ENCODE measurements at regions not wholly inside any gene's neighbourhood (a gene's known extent, or its start where the extent isn't known, plus 50 kb on each side); places are given as distances from the start of the nearest gene placed in this dataset.
"Not testable (repeated sequence)": the region's sequence is repeated elsewhere in the genome, so short reads cannot be mapped to it uniquely, and the experiment has no call there.

- Histone ChIP-seq H3K27ac (no peak overlapping the region), H3K9me3 (ENCODE audit: control insufficient read depth, low read length) (no peaks in the 10 kb centered on the region), H3K79me2 (no peaks in the 10 kb centered on the region), H3K9ac (no peak overlapping the region), H3K4me2 (ENCODE audit: low read length) (no peak overlapping the region), H3K4me3 (ENCODE audit: low read depth, low read length) (no peak overlapping the region), H3K4me1 (no peaks in the 10 kb centered on the region), H3K27me3 (ENCODE audit: control insufficient read depth, insufficient read depth, low read length) (no peaks in the 10 kb centered on the region), H3K36me3 (ENCODE audit: control insufficient read depth, insufficient read depth, low read length) (no peaks in the 10 kb centered on the region), H2AFZ (no peak overlapping the region)
- TF ChIP-seq CTCF (IDR thresholded peaks at IDR 0.05), result no peak
These were observed 301.7 kb downstream of the OXSM start for GRCh38 chr3:26091626-26092025.

GRCh38 chr3:26097111-26097510, 307.2 kb downstream of the OXSM start:
- not testable (repeated sequence) for H2AFZ ChIP-seq; H3K4me1 ChIP-seq; H3K4me2 ChIP-seq (ENCODE audit: low read length); H3K4me3 ChIP-seq (ENCODE audit: low read depth, low read length); H3K36me3 ChIP-seq (ENCODE audit: control insufficient read depth, insufficient read depth, low read length); H3K9ac ChIP-seq; H3K27me3 ChIP-seq (ENCODE audit: control insufficient read depth, insufficient read depth, low read length); H3K9me3 ChIP-seq (ENCODE audit: control insufficient read depth, low read length); H3K27ac ChIP-seq; H3K79me2 ChIP-seq

- no peak overlapping the region for H3K4me2 ChIP-seq (ENCODE audit: low read length)
- H3K9me3 ChIP-seq (ENCODE audit: control insufficient read depth, low read length), result no peaks in the 10 kb centered on the region
- H3K79me2 ChIP-seq, result no peaks in the 10 kb centered on the region
- no peaks in the 10 kb centered on the region for H3K4me1 ChIP-seq
- no peaks in the 10 kb centered on the region for H3K27me3 ChIP-seq (ENCODE audit: control insufficient read depth, insufficient read depth, low read length)
- no peak overlapping the region for H3K27ac ChIP-seq
- no peaks in the 10 kb centered on the region for H3K36me3 ChIP-seq (ENCODE audit: control insufficient read depth, insufficient read depth, low read length)
- no peak for TF ChIP-seq CTCF (IDR thresholded peaks at IDR 0.05)
- no peak overlapping the region for H3K9ac ChIP-seq
- no peak overlapping the region for H2AFZ ChIP-seq
- no peak overlapping the region for H3K4me3 ChIP-seq (ENCODE audit: low read depth, low read length)
These were observed 309.8 kb downstream of the OXSM start for GRCh38 chr3:26099692-26100091.

GRCh38 chr3:26100176-26100575, 310.3 kb downstream of the OXSM start:
- Histone ChIP-seq H3K27me3 (ENCODE audit: control insufficient read depth, insufficient read depth, low read length) (no peaks in the 10 kb centered on the region), H2AFZ (no peak overlapping the region), H3K79me2 (no peaks in the 10 kb centered on the region), H3K4me2 (ENCODE audit: low read length) (no peak overlapping the region), H3K9ac (no peak overlapping the region), H3K4me1 (no peaks in the 10 kb centered on the region), H3K27ac (no peak overlapping the region), H3K36me3 (ENCODE audit: control insufficient read depth, insufficient read depth, low read length) (no peaks in the 10 kb centered on the region), H3K4me3 (ENCODE audit: low read depth, low read length) (no peak overlapping the region), H3K9me3 (ENCODE audit: control insufficient read depth, low read length) (no peaks in the 10 kb centered on the region)
- no peak for TF ChIP-seq CTCF (IDR thresholded peaks at IDR 0.05)

GRCh38 chr3:26102376-26102775, 312.5 kb downstream of the OXSM start:
- Histone ChIP-seq H3K27me3 (ENCODE audit: control insufficient read depth, insufficient read depth, low read length) (no peaks in the 10 kb centered on the region), H3K4me3 (ENCODE audit: low read depth, low read length) (no peak overlapping the region), H3K9me3 (ENCODE audit: control insufficient read depth, low read length) (no peaks in the 10 kb centered on the region), H2AFZ (no peak overlapping the region), H3K27ac (no peak overlapping the region), H3K4me2 (ENCODE audit: low read length) (no peak overlapping the region), H3K4me1 (no peaks in the 10 kb centered on the region), H3K36me3 (ENCODE audit: control insufficient read depth, insufficient read depth, low read length) (no peaks in the 10 kb centered on the region), H3K79me2 (no peaks in the 10 kb centered on the region), H3K9ac (no peak overlapping the region)
- TF ChIP-seq CTCF (IDR thresholded peaks at IDR 0.05), result no peak

All from parathyroid adenoma (tissue), 2 donors.